DND-41 (cell line): ENCODE measurements at regions not wholly inside any gene's neighbourhood (a gene's known extent, or its start where the extent isn't known, plus 50 kb on each side); places are given as distances from the start of the nearest gene placed in this dataset.

Experiments used
- EZH2 ChIP-seq: IDR thresholded peaks from 3 replicates; pipeline ENCODE4 v1.6.1; 2012; ENCODE audit warnings: borderline replicate concordance, low read depth, mild to moderate bottlenecking, moderate library complexity, low read length, inconsistent platforms; ENCODE audit not compliant: severe bottlenecking
- TF ChIP-seq, protein P1 (sequence below): IDR thresholded peaks from 2 replicates; pipeline ENCODE4 v1.5.1; 2012; ENCODE audit warnings: borderline replicate concordance, low read length, moderate library complexity, mild to moderate bottlenecking; ENCODE audit not compliant: poor library complexity, severe bottlenecking; ENCODE audit errors: extremely low read depth

DNA sequence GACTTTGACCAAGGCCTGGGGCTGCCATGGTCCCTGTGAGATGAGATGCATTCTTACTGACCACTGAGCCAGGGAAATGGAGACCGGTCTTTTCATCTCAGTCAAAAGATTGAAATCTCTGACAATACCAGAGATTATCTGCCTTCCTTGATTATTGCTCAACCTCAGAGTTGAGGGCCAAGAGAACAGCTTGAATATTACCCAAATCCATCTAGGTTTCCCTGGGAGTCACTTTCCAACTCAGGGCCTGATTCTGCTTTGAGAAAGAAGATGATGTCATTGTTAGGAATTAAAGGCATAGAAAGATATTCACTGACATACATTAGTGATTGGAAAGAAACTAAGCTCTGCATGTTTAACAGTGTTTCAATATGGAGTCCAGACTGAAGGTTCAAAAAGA lies 515.9 kb upstream of the TBX3 start:
- TF ChIP-seq, protein P1, sequence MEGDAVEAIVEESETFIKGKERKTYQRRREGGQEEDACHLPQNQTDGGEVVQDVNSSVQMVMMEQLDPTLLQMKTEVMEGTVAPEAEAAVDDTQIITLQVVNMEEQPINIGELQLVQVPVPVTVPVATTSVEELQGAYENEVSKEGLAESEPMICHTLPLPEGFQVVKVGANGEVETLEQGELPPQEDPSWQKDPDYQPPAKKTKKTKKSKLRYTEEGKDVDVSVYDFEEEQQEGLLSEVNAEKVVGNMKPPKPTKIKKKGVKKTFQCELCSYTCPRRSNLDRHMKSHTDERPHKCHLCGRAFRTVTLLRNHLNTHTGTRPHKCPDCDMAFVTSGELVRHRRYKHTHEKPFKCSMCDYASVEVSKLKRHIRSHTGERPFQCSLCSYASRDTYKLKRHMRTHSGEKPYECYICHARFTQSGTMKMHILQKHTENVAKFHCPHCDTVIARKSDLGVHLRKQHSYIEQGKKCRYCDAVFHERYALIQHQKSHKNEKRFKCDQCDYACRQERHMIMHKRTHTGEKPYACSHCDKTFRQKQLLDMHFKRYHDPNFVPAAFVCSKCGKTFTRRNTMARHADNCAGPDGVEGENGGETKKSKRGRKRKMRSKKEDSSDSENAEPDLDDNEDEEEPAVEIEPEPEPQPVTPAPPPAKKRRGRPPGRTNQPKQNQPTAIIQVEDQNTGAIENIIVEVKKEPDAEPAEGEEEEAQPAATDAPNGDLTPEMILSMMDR: no peak
- TF ChIP-seq EZH2: no peak
